ENCODE measurements at regions not wholly inside any gene's neighbourhood (a gene's known extent, or its start where the extent isn't known, plus 50 kb on each side); places are given as distances from the start of the nearest gene placed in this dataset.

DNA sequence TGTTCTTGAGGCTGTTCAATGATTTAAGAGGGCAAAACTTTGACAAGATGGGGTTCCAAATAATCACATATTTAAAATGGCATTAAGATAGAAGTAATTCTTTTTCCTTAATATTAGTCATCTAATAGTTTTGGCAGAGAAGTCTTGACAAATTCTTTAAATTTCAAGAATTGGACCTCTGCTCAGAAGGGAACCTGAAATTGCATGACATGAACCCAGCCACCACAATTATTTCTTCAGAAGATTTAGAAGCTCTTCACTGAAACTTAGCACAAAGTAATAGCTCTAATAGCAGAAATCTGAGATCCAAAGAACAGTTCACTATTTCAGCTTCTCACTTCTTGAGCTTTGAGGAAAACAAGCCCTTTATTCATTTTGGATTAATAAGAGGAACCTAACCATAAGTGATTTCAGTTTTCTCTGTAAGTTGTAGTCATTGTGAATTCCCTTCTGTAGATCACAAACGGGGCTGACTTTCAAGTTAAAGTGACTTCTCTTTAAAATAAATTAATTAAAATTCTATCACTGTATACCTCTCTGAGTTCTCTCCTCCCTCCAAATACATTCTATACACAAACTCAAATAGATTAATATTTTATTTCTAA is 100.6 kb upstream of the ITGA4 start:
- TF ChIP-seq, protein P1, sequence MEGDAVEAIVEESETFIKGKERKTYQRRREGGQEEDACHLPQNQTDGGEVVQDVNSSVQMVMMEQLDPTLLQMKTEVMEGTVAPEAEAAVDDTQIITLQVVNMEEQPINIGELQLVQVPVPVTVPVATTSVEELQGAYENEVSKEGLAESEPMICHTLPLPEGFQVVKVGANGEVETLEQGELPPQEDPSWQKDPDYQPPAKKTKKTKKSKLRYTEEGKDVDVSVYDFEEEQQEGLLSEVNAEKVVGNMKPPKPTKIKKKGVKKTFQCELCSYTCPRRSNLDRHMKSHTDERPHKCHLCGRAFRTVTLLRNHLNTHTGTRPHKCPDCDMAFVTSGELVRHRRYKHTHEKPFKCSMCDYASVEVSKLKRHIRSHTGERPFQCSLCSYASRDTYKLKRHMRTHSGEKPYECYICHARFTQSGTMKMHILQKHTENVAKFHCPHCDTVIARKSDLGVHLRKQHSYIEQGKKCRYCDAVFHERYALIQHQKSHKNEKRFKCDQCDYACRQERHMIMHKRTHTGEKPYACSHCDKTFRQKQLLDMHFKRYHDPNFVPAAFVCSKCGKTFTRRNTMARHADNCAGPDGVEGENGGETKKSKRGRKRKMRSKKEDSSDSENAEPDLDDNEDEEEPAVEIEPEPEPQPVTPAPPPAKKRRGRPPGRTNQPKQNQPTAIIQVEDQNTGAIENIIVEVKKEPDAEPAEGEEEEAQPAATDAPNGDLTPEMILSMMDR (optimal IDR thresholded peaks at IDR 0.05 in 1 of 3, IDR thresholded peaks at IDR 0.05 in 1 of 3, conservative IDR thresholded peaks at IDR 0.05 in 1 of 3; ENCODE audit: extremely low read depth in 1 of 3, insufficient read depth in 2 of 3, low read length in 3 of 3) = no peak
- TF ChIP-seq EZH2 (IDR thresholded peaks at IDR 0.05; ENCODE audit: low read length) = no peak
